Stimulated activated naive CD4-positive, alpha-beta T cell (primary cell): ENCODE measurements at regions not wholly inside any gene's neighbourhood (a gene's known extent, or its start where the extent isn't known, plus 50 kb on each side); places are given as distances from the start of the nearest gene placed in this dataset.
A peak's percentile ranks its signal among the peaks of the same experiment; 100 is the strongest.

Experiments used
- DNase-seq, 6 experiments: peaks; one replicate each; lab custom pipeline; 2025; lab: John Stamatoyannopoulos, UW

DNA sequence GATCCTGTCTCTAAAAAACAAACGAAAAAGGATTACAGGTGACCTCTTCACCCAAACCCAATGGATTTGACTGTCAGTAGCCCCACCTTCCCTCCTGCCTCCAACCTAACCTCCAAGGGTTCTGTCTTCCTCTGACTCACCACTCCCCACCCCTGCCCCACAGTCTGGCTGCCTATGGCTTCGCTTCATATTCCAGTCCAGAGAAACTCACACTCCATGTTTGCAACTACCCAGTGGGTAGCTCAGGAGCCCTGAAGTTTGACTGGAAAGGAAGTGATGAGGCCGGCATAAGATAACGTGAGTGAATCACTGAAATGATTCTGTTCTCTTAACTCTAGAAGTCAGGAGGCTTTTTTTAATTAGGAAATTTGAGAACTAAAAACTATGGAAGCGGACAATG lies 303.9 kb downstream of the FOXO1 start:
- no peak for DNase-seq

DNA sequence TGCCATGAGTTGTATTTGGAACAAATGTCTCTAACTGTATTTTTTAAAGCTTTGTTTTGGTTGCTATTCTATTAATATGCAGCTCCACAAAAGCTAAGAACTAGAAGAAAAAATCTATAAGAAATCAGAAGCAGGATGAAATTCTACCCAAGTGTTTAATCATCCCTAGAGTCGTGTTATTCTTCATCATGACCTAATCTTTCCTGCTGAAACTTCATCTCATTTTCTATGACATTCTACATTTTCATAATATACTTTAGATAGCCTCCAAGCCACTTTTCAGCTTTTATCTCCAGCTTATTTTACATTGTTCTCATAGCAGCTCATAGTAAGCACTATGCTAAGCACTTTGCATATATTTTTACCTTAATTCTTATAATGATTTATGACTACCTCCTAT lies 302.8 kb downstream of the FOXO1 start:
- no peak for DNase-seq

- DNase-seq = no peak
Observed at GRCh38 chr13:40366119-40366518, 300.3 kb downstream of the FOXO1 start.

DNA sequence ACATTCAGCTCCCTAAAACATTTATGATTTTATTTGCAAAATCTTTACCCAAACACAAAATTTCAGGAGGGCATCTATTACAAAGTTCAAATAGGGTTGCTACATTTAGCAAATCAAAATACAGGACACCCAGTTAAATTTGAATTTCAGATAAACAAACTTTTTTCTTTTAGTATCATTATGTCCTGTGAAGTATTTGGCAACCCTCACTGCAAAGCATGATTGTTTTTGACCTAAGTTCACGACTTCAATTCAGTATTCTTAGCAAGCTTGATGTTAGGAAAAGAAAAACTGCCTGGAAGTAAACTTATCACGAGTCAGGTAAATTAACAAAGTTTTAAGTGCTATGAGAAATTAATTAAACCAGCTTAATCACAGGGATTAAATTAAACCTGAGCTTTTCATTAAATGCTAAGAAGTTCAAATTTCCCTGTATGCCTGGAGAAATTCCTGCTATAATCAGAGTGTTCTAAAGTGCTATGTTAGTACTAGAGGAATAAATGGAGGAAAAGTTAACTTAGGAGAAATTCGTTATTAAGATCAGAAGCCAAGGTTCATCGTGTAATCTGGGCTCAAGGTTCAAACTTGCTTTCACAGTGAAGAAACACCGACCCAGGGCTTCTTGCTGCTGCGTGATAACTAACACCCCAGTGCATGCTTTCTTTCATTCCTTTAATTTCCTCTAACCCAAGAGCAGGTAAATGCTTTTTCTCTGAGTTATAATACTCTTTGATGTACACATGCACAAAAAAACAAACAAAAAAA lies 298.1 kb downstream of the FOXO1 start:
- no peak for DNase-seq

DNA sequence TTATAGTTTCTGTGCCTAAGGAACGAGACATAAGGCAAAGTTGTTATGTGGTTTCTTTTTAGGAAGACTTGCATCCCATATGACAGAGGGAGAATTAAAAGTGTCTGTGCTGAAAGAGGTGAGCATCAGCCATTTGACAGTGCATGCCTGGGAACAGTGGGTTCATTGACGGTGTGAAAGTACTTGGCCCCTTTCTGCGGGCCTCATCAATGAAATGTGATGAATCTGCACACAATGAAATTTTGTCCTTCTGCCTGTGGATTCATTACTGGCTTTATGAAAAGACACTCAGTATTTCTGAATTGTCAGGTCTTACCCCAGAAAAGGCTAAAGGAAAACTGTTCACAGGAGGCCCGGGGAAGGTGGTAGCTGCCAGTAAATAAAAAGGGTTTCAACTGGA lies 295.8 kb downstream of the FOXO1 start:
- no peak for DNase-seq

GRCh38 chr13:40371531-40372125 lies 294.8 kb downstream of the FOXO1 start:
- DNase-seq = no peak

DNA sequence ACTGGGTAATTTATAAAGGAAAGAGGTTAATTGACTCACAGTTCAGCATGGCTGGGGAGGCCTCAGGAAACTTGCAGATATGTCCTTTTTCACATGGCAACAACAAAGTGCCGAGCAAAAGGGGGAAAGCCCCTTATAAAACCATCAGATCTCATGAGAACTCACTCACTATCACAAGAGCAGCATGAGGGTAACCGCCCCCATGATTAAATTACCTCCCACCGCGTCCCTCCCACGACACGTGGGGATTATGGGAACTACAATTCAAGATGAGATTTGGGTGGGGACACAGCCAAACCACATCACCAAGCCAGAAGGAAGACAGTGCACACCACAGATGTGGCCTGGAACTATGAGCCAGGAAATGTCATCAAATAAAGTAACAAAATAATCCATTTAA lies 292.8 kb downstream of the FOXO1 start:
- peak in 4 of 6 experiments; percentile 1 to 34 (median 22) for DNase-seq

GRCh38 chr13:40375489-40376171 lies 290.8 kb downstream of the FOXO1 start:
- DNase-seq = no peak

DNA sequence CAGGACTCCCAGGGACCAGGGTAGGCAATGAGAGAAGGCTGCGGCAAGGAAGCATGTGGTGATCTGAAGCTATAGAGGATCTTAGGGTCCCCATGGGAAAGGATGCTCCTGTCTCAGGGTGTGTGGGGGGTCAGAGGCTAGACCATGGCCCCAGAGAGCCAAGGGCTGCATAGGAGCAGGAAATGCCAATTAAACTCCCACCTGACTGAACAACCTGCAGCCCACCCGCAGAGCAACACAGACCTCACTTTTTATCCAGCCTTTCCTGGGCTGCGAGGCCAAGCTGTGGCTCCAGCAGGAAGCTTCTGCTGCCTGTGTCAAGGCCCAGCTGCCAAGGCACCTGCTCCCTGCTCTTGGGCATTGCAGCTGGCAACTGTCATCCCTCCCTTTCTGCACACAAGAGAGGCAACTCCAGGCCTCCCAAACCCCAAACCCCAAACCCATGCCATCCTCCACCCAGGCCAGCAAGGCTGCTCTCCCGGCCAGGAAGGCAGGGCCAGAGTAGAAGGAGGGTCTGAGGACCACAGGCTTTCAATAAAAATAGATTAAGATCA lies 290.1 kb downstream of the FOXO1 start:
- DNase-seq = no peak

- no peak for DNase-seq
Observed at GRCh38 chr13:40376867-40377535, 289.4 kb downstream of the FOXO1 start.

DNA sequence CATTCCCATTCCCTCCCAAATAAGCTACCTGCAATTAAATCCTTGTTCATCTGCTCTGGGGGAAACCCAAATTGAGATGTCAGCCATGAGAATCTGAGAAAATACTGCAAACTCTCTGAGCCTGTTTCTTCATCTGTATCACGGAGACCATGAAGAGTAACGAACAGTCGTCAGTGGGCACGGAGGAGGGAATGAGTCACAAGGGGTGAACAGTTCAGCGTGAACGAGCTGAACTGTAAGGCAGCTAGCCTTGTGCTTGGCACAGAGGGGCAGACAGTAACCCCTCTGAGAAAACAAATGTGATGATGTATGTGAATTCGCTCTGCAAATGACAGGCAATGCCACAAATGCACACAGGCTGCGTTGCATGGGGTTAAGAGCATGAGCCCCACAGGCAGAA lies 288.7 kb downstream of the FOXO1 start:
- DNase-seq = no peak

DNA sequence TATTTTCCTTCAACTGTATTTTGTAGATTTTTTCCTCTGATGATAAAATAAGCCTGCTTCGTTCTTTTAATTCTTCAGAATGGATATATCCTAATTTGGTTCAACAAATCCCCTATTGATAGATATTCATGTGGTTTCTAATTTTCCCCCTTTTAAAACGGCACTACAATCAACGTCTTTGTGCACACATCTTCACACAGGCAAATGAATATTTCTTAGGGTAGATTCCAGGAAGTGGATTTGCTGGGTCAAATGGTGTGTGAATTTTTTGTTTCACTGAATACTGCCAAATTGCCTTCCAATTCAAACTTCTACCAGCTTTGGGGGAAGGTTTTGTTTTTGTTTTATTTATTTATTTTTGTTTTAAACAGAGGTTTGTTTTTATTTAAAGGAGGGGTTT lies 287.2 kb downstream of the FOXO1 start:
- DNase-seq = no peak

- DNase-seq = no peak
Observed at GRCh38 chr13:40379794-40380578, 286.5 kb downstream of the FOXO1 start.

DNA sequence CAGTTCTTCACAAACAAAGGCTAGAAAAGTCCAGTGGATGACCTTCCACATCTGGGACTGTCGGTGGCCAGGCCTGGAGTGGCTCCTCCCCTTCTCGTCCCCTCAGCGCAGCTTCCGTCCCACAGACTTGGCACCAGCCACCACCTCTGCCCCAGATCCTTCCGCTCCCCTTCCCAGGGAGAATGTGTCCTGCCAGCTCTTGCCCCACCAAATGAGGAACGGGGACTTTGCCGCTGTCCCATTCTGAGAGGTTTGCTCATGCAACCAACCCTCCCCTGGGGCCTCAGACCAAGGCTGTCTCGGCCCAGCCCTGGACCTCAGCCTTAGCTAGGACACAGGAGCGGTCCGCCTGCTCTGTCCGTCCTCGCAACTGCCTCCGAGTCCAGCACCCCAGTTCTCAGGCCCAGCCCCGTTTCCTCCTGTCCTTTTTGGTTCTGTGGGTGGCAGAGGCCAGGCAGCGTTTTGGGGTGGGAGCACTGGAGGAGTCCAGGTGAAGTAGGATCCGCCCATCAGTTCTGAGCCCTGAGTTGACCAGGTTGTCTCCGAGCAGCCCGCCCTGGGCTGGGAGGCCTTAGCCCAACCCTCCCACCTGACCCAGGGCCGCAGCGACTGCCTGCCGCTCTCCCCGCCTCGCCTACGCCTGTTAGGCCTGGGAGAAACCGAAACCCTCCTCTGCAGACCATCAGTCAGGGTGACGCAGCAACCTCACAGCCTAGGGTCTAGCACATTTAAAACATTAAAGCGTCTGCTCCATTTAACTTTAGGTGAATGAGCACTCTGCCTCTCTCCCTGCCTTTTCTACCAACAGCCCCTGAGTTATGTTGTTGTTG lies 284.3 kb downstream of the FOXO1 start:
- no peak for DNase-seq

DNA sequence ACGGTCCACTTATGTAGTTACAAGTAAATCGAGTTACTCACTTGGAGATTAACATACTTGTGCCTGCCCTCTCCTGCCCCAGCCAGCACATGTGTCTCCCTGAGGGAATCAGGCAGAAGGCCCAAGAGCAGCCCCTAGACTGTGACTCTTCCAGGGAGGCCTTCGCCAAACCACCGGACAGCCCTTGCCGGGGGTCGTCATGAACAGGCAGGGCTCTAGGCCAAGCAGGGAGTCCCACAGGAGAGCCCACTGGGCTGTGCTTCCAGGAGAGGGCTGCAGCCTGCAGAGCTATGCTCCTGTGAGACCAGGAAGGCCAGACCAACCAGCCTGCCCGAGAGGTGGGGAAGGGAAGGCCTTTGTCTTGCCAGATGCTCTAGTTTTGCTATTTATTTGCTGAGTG lies 283.3 kb downstream of the FOXO1 start:
- DNase-seq = no peak

DNA sequence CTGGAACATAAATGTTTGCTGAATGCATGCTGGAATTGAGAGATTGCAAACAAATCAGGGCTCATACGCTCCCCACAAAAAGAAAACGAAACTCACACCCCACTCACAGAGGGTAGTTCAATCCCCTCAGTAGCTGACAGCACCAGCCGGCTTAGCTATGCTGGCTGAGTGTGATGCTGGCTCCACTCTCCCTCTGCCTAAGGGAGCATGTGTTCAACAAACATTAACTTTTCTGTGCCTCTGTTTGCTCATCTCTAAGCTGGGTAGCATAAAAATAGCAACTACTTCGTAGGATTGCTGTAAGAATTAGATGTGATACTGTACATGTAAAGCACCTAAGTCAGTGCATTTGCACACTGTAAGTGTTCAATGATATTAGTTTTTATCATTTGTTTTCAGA lies 282.6 kb downstream of the FOXO1 start:
- no peak for DNase-seq

GRCh38 chr13:40384976-40385857 lies 281.2 kb downstream of the FOXO1 start:
- no peak for DNase-seq

DNA sequence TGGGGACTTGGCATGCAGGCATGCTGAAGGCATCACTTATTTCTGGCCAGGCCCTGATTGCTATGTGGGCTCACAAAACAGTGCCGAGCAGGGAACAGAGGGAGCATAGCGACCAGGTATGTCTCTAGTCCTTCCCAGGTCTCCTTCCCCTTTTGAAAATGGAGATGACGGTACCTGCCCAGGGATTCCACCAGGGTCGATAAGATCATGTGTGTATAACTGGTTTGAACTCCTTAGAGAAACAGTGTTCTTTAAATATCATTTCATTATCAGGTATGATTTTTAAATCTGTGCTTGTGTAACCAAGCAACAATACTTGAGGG lies 280.6 kb downstream of the FOXO1 start:
- DNase-seq = no peak

DNA sequence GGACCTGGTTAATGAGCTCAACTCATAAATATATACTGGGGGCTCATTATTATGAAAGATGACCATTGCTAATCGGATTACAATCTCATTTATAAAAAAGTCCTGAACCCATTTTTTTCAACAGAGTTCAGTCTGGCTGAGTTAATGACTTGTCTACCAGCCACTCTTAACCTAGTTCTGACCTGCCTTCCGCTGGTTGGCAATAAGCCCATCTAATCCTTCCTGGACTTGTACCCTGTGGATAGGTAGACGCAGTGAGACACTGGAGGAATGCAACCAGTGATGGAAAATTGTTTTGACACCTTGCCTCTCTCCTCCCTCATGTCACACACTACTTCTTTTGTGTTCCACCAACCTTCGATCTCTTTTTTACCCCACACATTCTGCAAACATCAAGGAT lies 279.9 kb downstream of the FOXO1 start:
- no peak for DNase-seq

DNA sequence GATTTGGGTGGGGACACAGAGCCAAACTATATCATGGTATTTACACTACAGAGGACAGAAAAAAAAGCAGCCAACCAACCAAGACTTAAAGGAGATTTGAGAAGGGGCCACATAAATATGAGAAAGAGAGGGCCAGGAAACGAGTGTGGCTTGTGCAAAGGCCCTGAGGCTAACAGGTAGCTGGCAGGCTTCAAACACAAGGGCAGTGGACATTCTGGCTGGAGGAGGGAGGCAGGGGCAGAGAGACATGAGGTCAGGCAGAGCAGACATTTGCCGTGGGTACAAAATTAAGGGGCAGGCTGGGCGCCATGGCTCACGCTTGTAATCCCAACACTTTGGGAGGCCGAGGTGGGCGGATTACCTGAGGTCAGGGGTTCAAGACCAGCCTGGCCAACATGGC lies 278.7 kb downstream of the FOXO1 start:
- DNase-seq = no peak
